ENCODE measurements at regions not wholly inside any gene's neighbourhood (a gene's known extent, or its start where the extent isn't known, plus 50 kb on each side); places are given as distances from the start of the nearest gene placed in this dataset.

GRCh38 chr1:178649582-178650350 lies 75.3 kb upstream of the RALGPS2 start:
- TF ChIP-seq CTCF (IDR thresholded peaks at IDR 0.05) (no peak), EZH2 (IDR thresholded peaks at IDR 0.05; ENCODE audit: borderline replicate concordance, insufficient read depth, low read depth, low read length, poor library complexity, severe bottlenecking) (no peak)
